ENCODE measurements at regions not wholly inside any gene's neighbourhood (a gene's known extent, or its start where the extent isn't known, plus 50 kb on each side); places are given as distances from the start of the nearest gene placed in this dataset.
A peak's percentile ranks its signal among the peaks of the same experiment; 100 is the strongest.

DNA sequence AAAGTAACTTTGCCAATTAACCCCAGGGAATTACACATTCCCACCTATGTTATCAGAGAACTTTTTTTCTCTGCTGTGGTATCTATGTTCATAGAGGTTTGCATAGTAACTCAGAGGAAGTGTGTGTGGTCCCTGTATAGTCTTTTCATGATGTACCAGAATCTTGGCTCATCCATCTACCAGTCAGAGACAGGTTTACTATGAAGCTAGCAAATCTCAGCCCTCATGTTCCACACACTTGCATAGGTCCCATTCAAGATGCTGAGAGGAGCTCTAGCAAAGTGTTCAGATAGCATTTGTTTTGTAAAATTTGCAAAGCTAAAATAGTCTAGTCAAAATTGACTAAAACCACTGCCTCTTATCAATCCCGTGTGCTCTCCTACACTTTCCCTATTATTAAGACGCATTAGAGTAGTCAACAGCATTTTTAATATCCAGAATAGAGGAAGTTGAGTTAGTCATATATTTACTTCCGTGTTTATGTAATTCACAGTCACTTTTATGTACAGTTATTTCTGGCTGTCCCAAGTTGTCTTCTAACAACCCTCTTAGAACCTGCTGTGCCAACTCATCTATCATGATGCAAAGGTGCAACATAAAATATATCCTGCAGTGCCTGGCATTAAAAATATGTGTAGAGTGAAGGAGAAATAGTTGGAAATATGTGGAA lies 184.2 kb downstream of the FAM76B start:
- Histone ChIP-seq H3K36me3 (no peaks in the 10 kb centered on the region), H3K9me3 (ENCODE audit: low read depth) (no peaks in the 10 kb centered on the region), H3K4me1 (ENCODE audit: low read depth) (no peaks in the 10 kb centered on the region), H3K27me3 (no peaks in the 10 kb centered on the region), H3K4me3 (no peak overlapping the region), H3K27ac (no peak overlapping the region)
- TF ChIP-seq, protein P1, sequence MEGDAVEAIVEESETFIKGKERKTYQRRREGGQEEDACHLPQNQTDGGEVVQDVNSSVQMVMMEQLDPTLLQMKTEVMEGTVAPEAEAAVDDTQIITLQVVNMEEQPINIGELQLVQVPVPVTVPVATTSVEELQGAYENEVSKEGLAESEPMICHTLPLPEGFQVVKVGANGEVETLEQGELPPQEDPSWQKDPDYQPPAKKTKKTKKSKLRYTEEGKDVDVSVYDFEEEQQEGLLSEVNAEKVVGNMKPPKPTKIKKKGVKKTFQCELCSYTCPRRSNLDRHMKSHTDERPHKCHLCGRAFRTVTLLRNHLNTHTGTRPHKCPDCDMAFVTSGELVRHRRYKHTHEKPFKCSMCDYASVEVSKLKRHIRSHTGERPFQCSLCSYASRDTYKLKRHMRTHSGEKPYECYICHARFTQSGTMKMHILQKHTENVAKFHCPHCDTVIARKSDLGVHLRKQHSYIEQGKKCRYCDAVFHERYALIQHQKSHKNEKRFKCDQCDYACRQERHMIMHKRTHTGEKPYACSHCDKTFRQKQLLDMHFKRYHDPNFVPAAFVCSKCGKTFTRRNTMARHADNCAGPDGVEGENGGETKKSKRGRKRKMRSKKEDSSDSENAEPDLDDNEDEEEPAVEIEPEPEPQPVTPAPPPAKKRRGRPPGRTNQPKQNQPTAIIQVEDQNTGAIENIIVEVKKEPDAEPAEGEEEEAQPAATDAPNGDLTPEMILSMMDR (IDR thresholded peaks at IDR 0.05; ENCODE audit: low read depth, low read length) = no peak
- no peak for DNase-seq (ENCODE audit: low read depth in 1 of 2, low spot score in 1 of 2)

DNA sequence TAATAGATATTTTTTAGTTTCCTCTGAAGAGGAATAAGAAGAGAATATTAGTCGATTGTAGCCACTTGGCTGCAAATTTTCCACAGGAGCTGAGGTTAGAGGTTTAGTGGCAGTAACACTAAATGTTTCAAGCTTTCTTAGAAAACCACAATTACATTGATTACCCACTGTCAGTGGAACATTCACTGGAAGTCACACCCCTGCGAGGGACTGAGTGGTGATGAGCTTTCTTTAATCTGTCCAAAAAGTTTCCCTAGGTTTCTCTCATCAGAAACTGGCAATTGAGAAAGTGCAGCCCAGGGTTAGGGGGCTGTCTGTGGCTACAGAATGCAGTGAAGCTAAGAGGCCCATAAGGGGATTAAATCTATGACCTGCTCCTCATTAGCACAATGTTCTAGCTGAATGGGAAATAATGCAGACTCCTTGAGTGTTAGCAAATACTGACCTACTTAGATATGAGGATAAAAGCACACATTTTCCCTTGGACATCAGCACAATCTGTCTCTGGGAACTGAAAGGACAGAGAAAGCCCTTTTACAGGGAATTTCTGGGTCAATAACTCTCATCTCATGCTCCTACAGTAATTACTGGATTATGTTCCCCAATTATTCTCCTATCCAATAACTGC lies 189.5 kb downstream of the FAM76B start:
- Histone ChIP-seq H3K27ac (no peak overlapping the region), H3K36me3 (no peaks in the 10 kb centered on the region), H3K27me3 (no peaks in the 10 kb centered on the region), H3K4me3 (no peak overlapping the region), H3K4me1 (ENCODE audit: low read depth) (peaks cover 7% of the 10 kb centered on the region), H3K9me3 (ENCODE audit: low read depth) (no peaks in the 10 kb centered on the region)
- no peak for DNase-seq (ENCODE audit: low read depth in 1 of 2, low spot score in 1 of 2)
- TF ChIP-seq, protein P1 (IDR thresholded peaks at IDR 0.05; ENCODE audit: low read depth, low read length) = no peak

DNA sequence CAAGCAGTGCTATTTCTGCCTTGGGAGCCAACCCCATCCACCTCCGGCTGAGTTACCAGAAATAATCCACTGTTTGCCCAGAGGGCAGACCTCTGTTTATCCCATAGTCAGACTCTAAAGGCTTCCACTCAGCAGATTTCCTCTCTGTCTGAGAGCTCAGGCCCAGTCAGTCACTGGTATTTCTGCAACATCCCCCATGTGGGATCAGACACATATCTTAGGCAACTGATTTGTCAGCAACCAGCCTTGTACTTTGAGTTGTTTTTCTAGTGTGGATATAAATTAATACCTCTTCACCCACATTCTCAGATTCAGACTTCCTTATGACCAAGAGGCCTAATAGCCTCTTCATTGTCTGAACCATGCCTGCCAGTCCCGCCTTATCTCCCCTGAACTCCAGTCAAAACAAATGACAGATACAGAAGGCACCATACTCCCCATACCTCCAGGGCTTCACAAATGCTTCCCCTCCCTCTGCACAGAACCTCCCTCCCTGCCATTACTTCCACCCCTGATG lies 193.6 kb downstream of the FAM76B start:
- H3K36me3 ChIP-seq = no peaks in the 10 kb centered on the region
- H3K9me3 ChIP-seq (ENCODE audit: low read depth) = no peaks in the 10 kb centered on the region
- H3K27ac ChIP-seq = peak overlapping the region; percentile 82
- DNase-seq (ENCODE audit: low read depth in 1 of 2, low spot score in 1 of 2) = peak; percentile 22 to 31
- H3K4me1 ChIP-seq (ENCODE audit: low read depth) = peaks cover 13% of the 10 kb centered on the region
- H3K4me3 ChIP-seq = no peak overlapping the region
- TF ChIP-seq, protein P1 (IDR thresholded peaks at IDR 0.05; ENCODE audit: low read depth, low read length) = no peak
- no peaks in the 10 kb centered on the region for H3K27me3 ChIP-seq

DNA sequence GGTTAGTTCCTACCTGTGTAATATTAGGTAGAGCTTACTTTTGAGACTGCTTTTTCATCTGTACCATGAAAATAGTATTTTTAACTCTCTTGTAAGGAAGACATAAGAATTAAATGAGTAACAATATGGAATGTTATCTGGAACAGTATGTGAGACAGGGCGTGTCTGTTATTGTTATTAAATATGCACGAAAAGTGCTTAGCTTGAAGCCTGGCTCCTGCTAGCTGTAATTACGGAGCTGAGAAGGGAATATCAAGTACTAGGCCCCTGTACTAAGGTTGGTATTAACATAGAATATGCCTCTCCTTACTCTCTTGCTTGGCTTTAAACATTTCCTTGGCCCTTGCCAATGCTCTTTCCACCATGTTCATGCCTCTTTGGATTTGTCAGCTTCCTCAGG lies 194.0 kb downstream of the FAM76B start:
- no peak for DNase-seq (ENCODE audit: low read depth in 1 of 2, low spot score in 1 of 2)
- Histone ChIP-seq H3K4me1 (ENCODE audit: low read depth) (peaks cover 13% of the 10 kb centered on the region), H3K27ac (peak overlapping the region; percentile 82)

DNA sequence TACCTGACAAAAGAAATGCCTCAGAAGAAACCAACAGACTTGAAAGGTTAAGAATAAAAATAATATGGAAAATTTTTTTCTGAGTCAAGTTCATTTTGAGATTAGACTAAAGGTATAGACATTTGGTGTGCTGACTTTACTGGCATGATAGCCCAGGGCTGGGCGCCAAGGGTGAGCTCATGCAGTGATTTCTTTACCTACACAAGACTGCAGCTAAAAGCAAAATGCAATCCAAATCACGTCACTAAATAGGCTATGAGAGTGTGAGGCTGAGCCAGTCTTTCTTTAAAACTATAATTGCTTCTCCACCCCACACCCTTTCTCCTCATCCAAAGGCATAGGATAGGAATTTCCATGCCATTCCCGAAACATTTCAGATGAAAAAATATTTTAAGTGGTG lies 196.5 kb downstream of the FAM76B start:
- H3K27ac ChIP-seq = no peak overlapping the region
- H3K4me1 ChIP-seq (ENCODE audit: low read depth) = peaks cover 13% of the 10 kb centered on the region
- DNase-seq (ENCODE audit: low read depth in 1 of 2, low spot score in 1 of 2) = peak in 1 of 2 donors; percentile 35
- H3K9me3 ChIP-seq (ENCODE audit: low read depth) = no peaks in the 10 kb centered on the region
- TF ChIP-seq, protein P1 (IDR thresholded peaks at IDR 0.05; ENCODE audit: low read depth, low read length) = no peak
- no peak overlapping the region for H3K4me3 ChIP-seq
- H3K36me3 ChIP-seq = no peaks in the 10 kb centered on the region
- H3K27me3 ChIP-seq = no peaks in the 10 kb centered on the region

More for the DNA sequence above, 194.0 kb downstream of the FAM76B start:
- no peaks in the 10 kb centered on the region for H3K9me3 ChIP-seq (ENCODE audit: low read depth)
- TF ChIP-seq, protein P1 (IDR thresholded peaks at IDR 0.05; ENCODE audit: low read depth, low read length) = no peak
- H3K36me3 ChIP-seq = no peaks in the 10 kb centered on the region
- no peaks in the 10 kb centered on the region for H3K27me3 ChIP-seq
- H3K4me3 ChIP-seq = no peak overlapping the region
